Small intestine (tissue), 7 donors: ENCODE measurements at regions not wholly inside any gene's neighbourhood (a gene's known extent, or its start where the extent isn't known, plus 50 kb on each side); places are given as distances from the start of the nearest gene placed in this dataset.
A peak's percentile ranks its signal among the peaks of the same experiment; 100 is the strongest.

Experiments
- DNase-seq, 2 donors: peaks; one replicate each; pipeline versions ENCODE4 v3.0.0 to v3.0.0-alpha.2; 2013
- FAIRE-seq: peaks from 2 replicates; lab custom pipeline; 2012; peaks lifted over from hg19 to GRCh38; lab: Jason Lieb, UNC
- H3K27ac ChIP-seq, 3 donors: one replicate each; pipeline ENCODE4 v1.5.1; 2013; ENCODE audit warnings: low read length in 2 of 3, mild to moderate bottlenecking in 2 of 3, control low read depth in 1 of 3, inconsistent platforms in 1 of 3, low read depth in 1 of 3, moderate library complexity in 1 of 3
- H3K27me3 ChIP-seq, 3 donors: one replicate each; pipeline ENCODE4 v1.6.1; 2013; ENCODE audit warnings: low read length in 3 of 3, inconsistent platforms in 1 of 3; ENCODE audit not compliant: control insufficient read depth in 3 of 3, insufficient read depth in 3 of 3
- H3K36me3 ChIP-seq, 3 donors: one replicate each; pipeline ENCODE4 v1.6.1; 2013; ENCODE audit warnings: low read length in 3 of 3, inconsistent platforms in 1 of 3, low read depth in 1 of 3, mild to moderate bottlenecking in 1 of 3, moderate library complexity in 1 of 3; ENCODE audit not compliant: control insufficient read depth in 3 of 3, insufficient read depth in 2 of 3
- H3K4me1 ChIP-seq, 3 donors: one replicate each; pipeline ENCODE4 v1.6.1; 2013; ENCODE audit warnings: low read length in 2 of 3, inconsistent platforms in 1 of 3, low read depth in 1 of 3, mild to moderate bottlenecking in 1 of 3, moderate library complexity in 1 of 3; ENCODE audit not compliant: control insufficient read depth in 3 of 3, insufficient read depth in 2 of 3
- H3K4me3 ChIP-seq, 3 donors: one replicate each; pipeline ENCODE4 v1.5.1; 2013; ENCODE audit warnings: low read length in 3 of 3, control low read depth in 1 of 3, inconsistent platforms in 1 of 3, low read depth in 1 of 3, mild to moderate bottlenecking in 1 of 3, moderate library complexity in 1 of 3
- H3K9me3 ChIP-seq, 2 donors: one replicate each; pipeline ENCODE4 v1.6.1; 2013; ENCODE audit warnings: low read depth in 1 of 2, low read length in 1 of 2; ENCODE audit not compliant: control insufficient read depth in 2 of 2, insufficient read depth in 1 of 2
- WGBS, 3 donors: extraction: QIAGEN DNeasy Blood & Tissue Kit; methylation state at CpG; one replicate each; pipeline ENCODE4 v1.1.7; 2013; 5-methylcytosine and 5-hydroxymethylcytosine counted together
- donor health status: healthy with polysubstance abuse.
- donor health status: control.
- donor health status: control.
- donor health status: Bipolar disorder and iron deficiency.
- donor health status: healthy.

DNA sequence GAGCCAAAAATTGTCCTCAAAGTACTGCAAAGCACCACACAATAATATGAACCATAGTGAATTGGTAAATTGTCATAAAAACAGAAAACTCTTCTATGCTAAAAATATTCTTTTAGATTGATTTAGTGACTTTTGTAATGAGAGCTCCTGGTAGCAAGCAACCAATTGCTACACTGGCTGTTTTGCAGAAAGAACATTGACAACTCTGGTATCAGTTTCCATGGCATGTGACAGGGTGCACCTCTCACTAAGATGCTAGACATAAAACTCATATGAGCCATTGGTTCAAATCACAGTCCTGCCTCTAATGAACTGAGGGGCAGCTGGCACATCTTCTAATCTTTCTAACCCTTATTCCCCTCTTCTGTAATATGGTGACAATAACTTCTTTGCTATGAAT, 212.2 kb downstream of the HS3ST1 start:
- Histone ChIP-seq H3K9me3 (peaks cover 0 to 2% of the 10 kb centered on the region in 2 donors), H3K4me3 (no peak overlapping the region), H3K27ac (no peak overlapping the region), H3K27me3 (no peaks in the 10 kb centered on the region), H3K4me1 (no peaks in the 10 kb centered on the region), H3K36me3 (no peaks in the 10 kb centered on the region)
- FAIRE-seq, result no peak
- DNase-seq, result no peak

DNA sequence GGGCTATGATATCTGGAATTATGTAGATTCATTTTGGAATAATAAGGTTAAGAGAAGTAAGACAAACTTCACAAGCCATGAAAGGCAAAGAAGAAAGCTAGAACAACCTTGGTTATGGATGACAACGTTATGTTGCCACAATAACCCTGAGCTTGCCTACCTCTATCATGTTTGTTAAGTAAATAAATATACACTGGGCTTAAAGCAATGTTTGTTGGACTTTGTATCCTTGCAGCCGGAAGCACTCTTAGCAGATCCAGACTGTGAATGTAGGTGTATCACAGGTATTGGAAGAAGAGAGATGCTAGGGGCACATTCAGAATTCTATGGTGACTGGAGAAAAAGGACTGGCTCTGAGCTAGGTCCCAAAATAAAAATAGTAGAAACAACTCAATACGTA, 214.4 kb downstream of the HS3ST1 start:
- Histone ChIP-seq H3K36me3 (no peaks in the 10 kb centered on the region), H3K9me3 (peaks cover 2 to 3% of the 10 kb centered on the region in 2 donors), H3K4me3 (no peak overlapping the region), H3K27me3 (no peaks in the 10 kb centered on the region), H3K4me1 (no peaks in the 10 kb centered on the region), H3K27ac (no peak overlapping the region)
- FAIRE-seq, result no peak
- 36 to 67% (median 48%) methylated on average over 3 of the region's 3 CpGs for WGBS, 3 donors
- DNase-seq, result peak; percentile 4 to 58

DNA sequence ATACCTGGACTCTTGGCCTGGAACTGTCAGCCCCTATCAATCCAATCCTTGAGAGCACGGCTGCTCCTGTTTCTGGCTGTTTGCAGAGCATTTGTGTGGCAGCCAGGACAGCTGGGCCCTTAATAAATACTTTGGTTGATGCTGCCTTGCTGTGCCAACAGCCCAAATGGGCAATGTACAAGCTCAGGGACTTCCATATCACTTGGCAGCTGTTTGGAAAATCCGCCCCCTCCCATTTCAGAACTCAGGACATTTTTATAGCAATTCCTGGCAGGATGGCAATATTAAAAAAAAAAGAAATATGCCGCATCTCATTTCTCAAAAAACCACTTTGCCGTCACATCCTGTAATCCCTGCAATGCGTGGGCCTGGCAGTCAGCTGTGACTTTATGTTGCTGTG, 218.9 kb downstream of the HS3ST1 start:
- WGBS, 3 donors, result 71 to 74% (median 74%) methylated on average over 5 of the region's 5 CpGs
- no peaks in the 10 kb centered on the region for H3K36me3 ChIP-seq
- H3K27ac ChIP-seq, result no peak overlapping the region
- no peaks in the 10 kb centered on the region for H3K4me1 ChIP-seq
- peaks cover 2 to 6% of the 10 kb centered on the region in 2 donors for H3K9me3 ChIP-seq
- FAIRE-seq (no peak), DNase-seq (no peak)
- H3K27me3 ChIP-seq, result no peaks in the 10 kb centered on the region
- H3K4me3 ChIP-seq, result no peak overlapping the region

DNA sequence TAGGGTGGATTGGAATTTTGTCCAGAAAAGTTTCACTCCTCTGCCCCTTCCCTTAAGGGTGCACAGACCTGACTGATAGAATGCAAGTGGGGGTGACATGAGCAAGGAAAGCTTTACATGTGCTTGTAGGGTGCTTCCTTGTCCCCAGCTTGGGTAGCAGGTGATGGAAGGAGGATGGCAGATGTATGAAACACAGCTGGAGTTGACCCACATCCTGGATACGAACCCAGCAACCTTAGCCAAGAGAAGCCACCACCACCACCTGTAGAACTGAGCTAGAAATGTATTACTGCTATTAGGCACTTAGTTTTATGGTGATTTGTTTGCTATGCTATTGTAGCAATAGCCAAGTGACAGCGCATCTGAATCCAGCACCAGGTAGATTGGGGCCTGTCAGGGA, 227.4 kb downstream of the HS3ST1 start:
- Histone ChIP-seq H3K27me3 (no peaks in the 10 kb centered on the region), H3K27ac (no peak overlapping the region), H3K4me1 (no peaks in the 10 kb centered on the region), H3K4me3 (no peak overlapping the region), H3K36me3 (no peaks in the 10 kb centered on the region), H3K9me3 (no peaks in the 10 kb centered on the region)
- no peak for DNase-seq
- 77 to 81% (median 79%) methylated on average over 2 of the region's 2 CpGs for WGBS, 3 donors
- no peak for FAIRE-seq

DNA sequence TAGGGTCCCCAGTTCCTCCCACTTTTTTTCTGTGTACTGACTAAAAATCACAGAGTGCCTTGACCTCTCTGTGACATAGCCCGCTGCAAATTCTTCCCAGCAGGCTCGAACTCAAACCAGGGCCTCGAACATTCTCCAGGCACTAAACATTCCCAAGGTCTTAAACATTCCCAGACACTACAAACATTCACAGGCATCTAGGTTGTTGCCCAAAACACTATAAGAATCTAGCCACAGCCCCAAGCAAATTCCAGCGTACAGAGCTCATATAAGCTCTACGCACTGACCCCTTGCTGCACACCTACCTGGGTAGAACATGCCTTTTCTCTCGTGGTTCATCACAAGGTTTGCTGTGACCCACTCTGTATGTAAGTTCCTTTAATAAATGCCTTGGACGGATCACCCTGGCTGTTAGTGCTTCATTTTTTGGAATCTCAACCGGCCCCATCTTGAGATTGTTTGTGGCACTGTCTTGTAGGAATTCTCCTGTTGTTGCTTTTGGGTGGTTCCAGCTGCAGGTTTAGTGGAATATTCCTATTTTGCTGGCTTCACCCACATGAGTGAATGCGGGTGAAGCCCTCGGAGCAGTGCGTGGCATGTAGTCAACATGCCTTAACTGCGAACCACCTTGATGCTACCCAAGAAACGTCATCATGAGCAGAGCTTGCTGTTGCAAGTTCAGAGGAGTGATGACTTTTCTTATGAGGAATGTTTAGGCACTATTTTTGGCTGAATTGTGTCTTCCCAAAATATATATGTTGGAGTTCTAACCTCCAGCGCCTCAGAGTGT, 230.0 kb downstream of the HS3ST1 start:
- no peak overlapping the region for H3K27ac ChIP-seq
- DNase-seq, result no peak
- WGBS, 3 donors, result 88 to 92% (median 90%) methylated on average over 14 of the region's 14 CpGs
- no peaks in the 10 kb centered on the region for H3K27me3 ChIP-seq
- H3K9me3 ChIP-seq, result no peaks in the 10 kb centered on the region
- H3K4me1 ChIP-seq, result no peaks in the 10 kb centered on the region
- FAIRE-seq, result no peak
- no peak overlapping the region for H3K4me3 ChIP-seq
- no peaks in the 10 kb centered on the region for H3K36me3 ChIP-seq

DNA sequence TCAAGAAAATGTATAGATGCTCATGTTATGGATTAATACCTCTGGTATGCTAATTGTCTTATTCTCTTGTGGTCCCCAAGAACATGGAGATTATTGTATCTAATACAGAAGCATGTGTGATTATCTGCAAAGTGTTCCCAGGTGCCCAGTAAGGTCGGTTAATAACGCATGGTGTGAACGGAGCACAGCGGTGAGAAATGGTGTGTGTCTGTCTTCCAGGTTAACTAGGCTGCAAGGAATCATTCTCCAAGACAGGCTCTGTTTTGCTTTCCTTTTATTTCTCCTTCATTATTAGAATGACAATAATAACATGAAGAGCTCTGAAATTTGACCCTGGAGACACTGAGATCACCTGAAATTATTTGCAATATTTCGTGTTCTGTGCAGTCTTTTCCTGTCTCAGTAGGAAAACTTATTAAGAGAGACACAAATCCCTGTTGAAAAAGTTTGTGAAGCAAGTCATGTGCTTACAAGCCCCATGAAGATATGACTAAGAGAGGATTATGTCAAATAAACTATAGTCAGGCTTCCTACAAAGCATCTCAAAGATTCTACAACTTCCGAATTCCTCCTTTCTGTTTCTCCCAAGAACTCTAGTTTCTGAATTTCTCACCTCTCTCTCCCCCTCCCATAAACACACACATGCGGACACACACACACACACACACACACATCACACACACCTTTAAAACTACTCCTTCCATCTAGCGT, 230.9 kb downstream of the HS3ST1 start:
- no peaks in the 10 kb centered on the region for H3K4me1 ChIP-seq
- WGBS, 3 donors, result 87 to 89% (median 87%) methylated on average over 8 of the region's 8 CpGs

DNA sequence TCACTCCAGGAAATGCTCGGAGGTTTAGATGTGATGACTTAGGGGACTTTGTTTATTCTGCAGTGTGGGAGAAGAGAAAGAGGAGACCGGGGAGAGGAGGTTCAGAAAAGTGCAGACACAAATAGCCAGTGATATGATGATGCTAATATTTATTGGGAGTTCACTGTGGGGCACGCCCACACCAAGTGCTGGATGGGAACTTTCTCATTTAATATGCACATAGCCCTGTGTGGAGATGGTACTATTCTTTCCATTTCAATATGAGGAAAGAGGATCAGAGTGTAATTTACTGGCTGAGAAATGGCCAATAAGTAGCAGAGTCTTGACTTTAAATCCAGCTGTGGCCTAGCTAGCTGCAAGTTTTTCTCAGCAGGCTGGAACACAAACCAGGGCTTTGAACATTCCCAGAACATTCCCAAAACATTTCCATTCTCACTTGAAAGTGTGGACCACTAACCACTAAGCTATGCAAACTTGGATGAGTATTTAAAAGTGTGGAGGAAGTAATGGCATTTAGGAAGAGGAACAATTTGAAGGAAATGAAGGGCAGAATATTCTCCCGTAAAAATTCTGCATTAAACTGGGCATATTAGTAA, 231.7 kb downstream of the HS3ST1 start:
- WGBS, 3 donors, result 56 to 66% (median 58%) methylated on average over 4 of the region's 4 CpGs
- Histone ChIP-seq H3K9me3 (no peaks in the 10 kb centered on the region), H3K4me1 (no peaks in the 10 kb centered on the region), H3K27me3 (no peaks in the 10 kb centered on the region), H3K36me3 (no peaks in the 10 kb centered on the region), H3K4me3 (no peak overlapping the region), H3K27ac (no peak overlapping the region)
- DNase-seq (no peak), FAIRE-seq (no peak)

More for the DNA sequence above, 230.9 kb downstream of the HS3ST1 start:
- Histone ChIP-seq H3K27ac (no peak overlapping the region), H3K4me3 (no peak overlapping the region), H3K9me3 (no peaks in the 10 kb centered on the region), H3K27me3 (no peaks in the 10 kb centered on the region), H3K36me3 (no peaks in the 10 kb centered on the region)
- FAIRE-seq (no peak), DNase-seq (no peak)

DNA sequence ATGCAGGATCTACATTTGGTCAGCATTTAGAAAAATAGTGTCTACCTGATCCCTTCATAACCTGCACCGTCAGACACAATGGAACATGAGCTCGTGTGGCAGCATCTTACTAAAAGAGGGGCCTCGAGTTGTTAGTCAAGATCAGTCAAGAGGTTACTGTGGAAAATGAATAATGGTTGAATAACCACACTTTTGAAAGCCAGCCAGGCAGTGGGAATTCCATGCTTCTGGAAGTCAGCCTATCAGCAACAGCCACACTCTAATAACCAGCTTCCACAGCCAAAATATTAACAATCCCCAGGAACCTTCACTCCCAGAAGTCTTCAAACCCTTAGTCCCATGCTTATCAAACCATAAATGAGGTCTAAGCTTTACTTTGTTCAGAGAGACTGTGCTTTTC, 234.3 kb downstream of the HS3ST1 start:
- 70 to 76% (median 72%) methylated on average over 3 of the region's 3 CpGs for WGBS, 3 donors
- FAIRE-seq, result no peak
- no peak for DNase-seq
- Histone ChIP-seq H3K36me3 (no peaks in the 10 kb centered on the region), H3K27me3 (no peaks in the 10 kb centered on the region), H3K4me3 (no peak overlapping the region), H3K9me3 (no peaks in the 10 kb centered on the region), H3K4me1 (peaks cover 0 to 6% (median 0%) of the 10 kb centered on the region in 3 donors), H3K27ac (no peak overlapping the region)
